Endothelial cell of umbilical vein (primary cell): ENCODE measurements at regions not wholly inside any gene's neighbourhood (a gene's known extent, or its start where the extent isn't known, plus 50 kb on each side); places are given as distances from the start of the nearest gene placed in this dataset.
A peak's percentile ranks its signal among the peaks of the same experiment; 100 is the strongest.

Source experiments
- BruUV-seq: library from RNA; stranded (reverse); fragments of 400-500 nt; replicated peaks from 2 replicates; lab custom pipeline; 2021; lab: Mats Ljungman, UMichigan
- CTCF ChIA-PET: fragments of 300-600, 350-600 bp; sonication (Branson Sonifier 250); formaldehyde crosslinking; loops from one replicate; lab custom pipeline; 2021; ENCODE audit warnings: antibody characterized with exemption, inconsistent platforms; lab: Charles Lee
- POLR2A ChIA-PET: fragments of 300-600, 350-600 bp; sonication (Branson Sonifier 250); formaldehyde crosslinking; loops from one replicate; lab custom pipeline; 2021; ENCODE audit warnings: antibody characterized with exemption, inconsistent platforms; lab: Charles Lee
- DNase-seq: peaks from one replicate; pipeline ENCODE4 v3.0.0-alpha.2; 2011; ENCODE audit warnings: low read depth, low spot score
- FAIRE-seq: peaks from 2 replicates; lab custom pipeline; 2011; peaks lifted over from hg19 to GRCh38; lab: Jason Lieb, UNC
- H2AFZ ChIP-seq: 2 replicates; pipeline ENCODE4 v1.6.0; 2012; ENCODE audit warnings: low read depth, low read length, control low read depth, inconsistent platforms
- H3K27ac ChIP-seq: 2 replicates; pipeline ENCODE4 v1.5.1; 2011; ENCODE audit warnings: low read depth, mild to moderate bottlenecking, control low read depth, low read length, moderate library complexity; ENCODE audit not compliant: insufficient read depth
- H3K27me3 ChIP-seq, 2 experiments: 2 replicates each; pipeline versions ENCODE4 v1.6.0 to v1.6.1; 2011; ENCODE audit warnings: low read length in 2 of 2, mixed read lengths in 1 of 2; ENCODE audit not compliant: control insufficient read depth in 2 of 2, insufficient read depth in 2 of 2
- H3K36me3 ChIP-seq, 2 experiments: 2 replicates in 1 of 2; 3 replicates in 1 of 2; pipeline ENCODE4 v1.5.1; 2011; ENCODE audit warnings: low read length in 2 of 2, mild to moderate bottlenecking in 1 of 2, moderate library complexity in 1 of 2; ENCODE audit not compliant: control insufficient read depth in 2 of 2, insufficient read depth in 2 of 2; ENCODE audit errors: extremely low read depth in 1 of 2
- H3K4me1 ChIP-seq: 3 replicates; pipeline ENCODE4 v1.5.1; 2011; ENCODE audit warnings: mild to moderate bottlenecking, low read length; ENCODE audit not compliant: control insufficient read depth, insufficient read depth; ENCODE audit errors: extremely low read depth
- H3K4me2 ChIP-seq: 2 replicates; pipeline ENCODE4 v1.6.1; 2011; ENCODE audit warnings: low read length, control low read depth, mixed read lengths; ENCODE audit not compliant: insufficient read depth
- H3K4me3 ChIP-seq, 3 experiments: fragments of 200-600 bp in 1 of 3; sonication (generic), shearing (Covaris generic) in 1 of 3; replicated peaks in 1 of 3; 2 replicates each; pipeline ENCODE4 v1.5.1; 2011 to 2016; ENCODE audit warnings: control low read depth in 3 of 3, low read length in 3 of 3, mild to moderate bottlenecking in 2 of 3, inconsistent platforms in 1 of 3, low read depth in 1 of 3, moderate library complexity in 1 of 3; ENCODE audit not compliant: insufficient read depth in 1 of 3
- H3K79me2 ChIP-seq: 2 replicates; pipeline ENCODE4 v1.6.0; 2012; ENCODE audit warnings: low read length, inconsistent platforms; ENCODE audit not compliant: control insufficient read depth, insufficient read depth
- H3K9ac ChIP-seq: replicated peaks from 2 replicates; pipeline ENCODE3; 2011; ENCODE audit warnings: low read length, control low read depth; ENCODE audit not compliant: insufficient read depth; ENCODE audit errors: extremely low read depth
- H3K9me1 ChIP-seq: replicated peaks from 3 replicates; pipeline ENCODE4 v1.6.0; 2011; ENCODE audit warnings: mild to moderate bottlenecking, low read length; ENCODE audit not compliant: control insufficient read depth, insufficient read depth; ENCODE audit errors: extremely low read depth
- H3K9me3 ChIP-seq: replicated peaks from 2 replicates; pipeline ENCODE4 v1.5.1; 2012; ENCODE audit warnings: low read length, inconsistent platforms; ENCODE audit not compliant: control insufficient read depth, insufficient read depth
- H4K20me1 ChIP-seq: replicated peaks from 2 replicates; pipeline ENCODE3; 2011; ENCODE audit warnings: mild to moderate bottlenecking, low read length; ENCODE audit not compliant: control insufficient read depth, insufficient read depth; ENCODE audit errors: extremely low read depth
- CTCF ChIP-seq, 2 donors: IDR thresholded peaks; 1 replicate in 1 of 2; 2 replicates in 1 of 2; pipeline ENCODE4 v1.5.1; 2011; ENCODE audit warnings: low read length in 2 of 2, mild to moderate bottlenecking in 2 of 2, moderate library complexity in 2 of 2, control low read depth in 1 of 2, inconsistent platforms in 1 of 2, low read depth in 1 of 2; ENCODE audit not compliant: insufficient read depth in 1 of 2; ENCODE audit errors: extremely low read depth in 1 of 2
- EZH2 ChIP-seq: IDR thresholded peaks from 2 replicates; pipeline ENCODE4 v1.6.1; 2012; ENCODE audit warnings: borderline replicate concordance, low read depth, mild to moderate bottlenecking, moderate library complexity, low read length, inconsistent platforms; ENCODE audit not compliant: severe bottlenecking
- GATA2 ChIP-seq: IDR thresholded peaks from 2 replicates; pipeline ENCODE4 v1.7.0; 2011; ENCODE audit warnings: low read depth, mild to moderate bottlenecking, moderate library complexity, mixed read lengths, low read length; ENCODE audit not compliant: insufficient read length, insufficient read depth
- MYC ChIP-seq: IDR thresholded peaks from one replicate; pipeline ENCODE4 v1.6.1; 2011; ENCODE audit warnings: mild to moderate bottlenecking, low read depth, low read length
- POLR2A ChIP-seq: IDR thresholded peaks from 2 replicates; pipeline ENCODE4 v1.6.1; 2012; ENCODE audit warnings: low read depth, mild to moderate bottlenecking, control low read depth, low read length
- dilution Hi-C: fragments of 300-500 bp; cut with MboI; formaldehyde crosslinking; loops from one replicate; pipeline ENCODE4 v1.15.0; 2019; ENCODE audit warnings: low sequenced_read_pairs; ENCODE audit not compliant: extremely low pct_ligation_motif_present
- intact Hi-C: fragments of 100-400 bp; cut with micrococcal nuclease; formaldehyde crosslinking; loops from one replicate; pipeline ENCODE4 v1.10.0; 2022

GRCh38 chr5:173689171-173689736, 72.8 kb upstream of the BOD1 start:
- CTCF ChIA-PET, result interaction anchor here (1.1 to 1.8 kb wide), 2 partner anchors 153 to 284 kb away, joined by 3 to 6 read pairs; no protein-coding TSS in a partner anchor
- no peak overlapping the region for H3K4me2 ChIP-seq
- POLR2A ChIA-PET, result no interaction called here
- DNase-seq, result peak; percentile 31
- no peak overlapping the region for H3K27ac ChIP-seq
- dilution Hi-C loops, result no loop called here
- TF ChIP-seq GATA2 (no peak), EZH2 (no peak), MYC (no peak), POLR2A (no peak)
- H2AFZ ChIP-seq, result peak overlapping the region; percentile 62
- H3K36me3 ChIP-seq, result no peaks in the 10 kb centered on the region
- no peak overlapping the region for H3K9ac ChIP-seq
- no peaks in the 10 kb centered on the region for H3K4me1 ChIP-seq
- no peak for FAIRE-seq
- BruUV-seq, result no TSS peak
- H3K9me3 ChIP-seq, result no peaks in the 10 kb centered on the region
- H3K27me3 ChIP-seq, result no peaks in the 10 kb centered on the region
- intact Hi-C loops, result no loop called here
- H4K20me1 ChIP-seq, result no peaks in the 10 kb centered on the region
- no peaks in the 10 kb centered on the region for H3K79me2 ChIP-seq
- no peaks in the 10 kb centered on the region for H3K9me1 ChIP-seq
- no peak overlapping the region for H3K4me3 ChIP-seq

GRCh38 chr5:173689737-173690360, 73.4 kb upstream of the BOD1 start:
- TF ChIP-seq CTCF (IDR thresholded peaks at IDR 0.05; ENCODE audit: extremely low read depth in 1 of 2, insufficient read depth in 1 of 2, low read depth in 1 of 2, low read length in 2 of 2) (peak in 1 of 2 donors; percentile 23), EZH2 (no peak)
- POLR2A ChIA-PET, result no interaction called here

More at GRCh38 chr5:173689737-173690360, 73.4 kb upstream of the BOD1 start:
- intact Hi-C loops (no loop called here), dilution Hi-C loops (no loop called here)
- Histone ChIP-seq H3K27me3 (no peaks in the 10 kb centered on the region), H3K27ac (no peak overlapping the region), H2AFZ (peak overlapping the region; percentile 62), H3K36me3 (no peaks in the 10 kb centered on the region), H3K4me1 (no peaks in the 10 kb centered on the region), H3K4me3 (no peak overlapping the region), H3K79me2 (no peaks in the 10 kb centered on the region), H3K9me3 (no peaks in the 10 kb centered on the region), H4K20me1 (no peaks in the 10 kb centered on the region), H3K4me2 (no peak overlapping the region), H3K9me1 (no peaks in the 10 kb centered on the region), H3K9ac (no peak overlapping the region)
- DNase-seq (peak; percentile 51), FAIRE-seq (no peak)
- CTCF ChIA-PET, result interaction anchor here (1.1 to 1.8 kb wide), 2 partner anchors 152 to 283 kb away, joined by 3 to 6 read pairs; no protein-coding TSS in a partner anchor
- BruUV-seq, result no TSS peak
